HuH-7 (cell line): ENCODE measurements at regions not wholly inside any gene's neighbourhood (a gene's known extent, or its start where the extent isn't known, plus 50 kb on each side); places are given as distances from the start of the nearest gene placed in this dataset.
A peak's percentile ranks its signal among the peaks of the same experiment; 100 is the strongest.

ENCODE experiments used
- DNase-seq: peaks from one replicate; pipeline ENCODE4 v3.0.0; 2011; ENCODE audit warnings: low spot score

GRCh38 chr12:65628061-65628460, 196.2 kb upstream of the HMGA2 start:
- no peak for DNase-seq

- DNase-seq, result peak; percentile 30
Observed at GRCh38 chr12:65630555-65630954, 193.7 kb upstream of the HMGA2 start.

- no peak for DNase-seq
Observed at GRCh38 chr12:65631621-65632111, 192.6 kb upstream of the HMGA2 start.

GRCh38 chr12:65632131-65632855, 192.0 kb upstream of the HMGA2 start:
- no peak for DNase-seq

GRCh38 chr12:65634061-65634460, 190.2 kb upstream of the HMGA2 start:
- no peak for DNase-seq

- DNase-seq, result no peak
Observed at GRCh38 chr12:65634626-65635331, 189.5 kb upstream of the HMGA2 start.

- no peak for DNase-seq
Observed at GRCh38 chr12:65636436-65636835, 187.8 kb upstream of the HMGA2 start.

GRCh38 chr12:65637150-65637549, 187.1 kb upstream of the HMGA2 start:
- no peak for DNase-seq

- no peak for DNase-seq
Observed at GRCh38 chr12:65637774-65638173, 186.5 kb upstream of the HMGA2 start.

- DNase-seq, result no peak
Observed at GRCh38 chr12:65638324-65638723, 186.0 kb upstream of the HMGA2 start.

- DNase-seq, result no peak
Observed at GRCh38 chr12:65640489-65640901, 183.8 kb upstream of the HMGA2 start.

- no peak for DNase-seq
Observed at GRCh38 chr12:65642061-65642661, 182.1 kb upstream of the HMGA2 start.

- no peak for DNase-seq
Observed at GRCh38 chr12:65643171-65643570, 181.1 kb upstream of the HMGA2 start.

GRCh38 chr12:65643595-65644386, 180.5 kb upstream of the HMGA2 start:
- DNase-seq, result no peak

GRCh38 chr12:65646127-65646643, 178.1 kb upstream of the HMGA2 start:
- DNase-seq, result no peak

- no peak for DNase-seq
Observed at GRCh38 chr12:65647074-65647473, 177.2 kb upstream of the HMGA2 start.

- DNase-seq, result no peak
Observed at GRCh38 chr12:65648461-65648860, 175.8 kb upstream of the HMGA2 start.

- no peak for DNase-seq
Observed at GRCh38 chr12:65649126-65649525, 175.2 kb upstream of the HMGA2 start.

- no peak for DNase-seq
Observed at GRCh38 chr12:65651060-65651459, 173.2 kb upstream of the HMGA2 start.

GRCh38 chr12:65653321-65653720, 171.0 kb upstream of the HMGA2 start:
- no peak for DNase-seq

- DNase-seq, result no peak
Observed at GRCh38 chr12:65653946-65654629, 170.2 kb upstream of the HMGA2 start.
